Panc1 (cell line): ENCODE measurements at regions not wholly inside any gene's neighbourhood (a gene's known extent, or its start where the extent isn't known, plus 50 kb on each side); places are given as distances from the start of the nearest gene placed in this dataset.

Experiments used
- ATAC-seq: fragments of 200-7000 bp; cut with Tn5 transposase; 2 replicates; pipeline ENCODE4 v1.9.1; 2020; ENCODE audit warnings: mild to moderate bottlenecking, moderate library complexity
- BruUV-seq: library from RNA; stranded (reverse); fragments of 400-500 nt; replicated peaks from 2 replicates; lab custom pipeline; 2021; lab: Mats Ljungman, UMichigan
- CTCF ChIA-PET: fragments of 300-600 bp; sonication (Branson Sonifier 250); formaldehyde crosslinking; loops from one replicate; lab custom pipeline; 2022; ENCODE audit warnings: antibody characterized with exemption; lab: Charles Lee
- POLR2A ChIA-PET: fragments of 300-600 bp; sonication (Branson Sonifier 250); formaldehyde crosslinking; loops from one replicate; lab custom pipeline; 2022; ENCODE audit warnings: antibody characterized with exemption; lab: Charles Lee
- DNase-seq: peaks from one replicate; pipeline ENCODE4 v3.0.0-alpha.2; 2010; ENCODE audit warnings: low read depth, low spot score
- H3K27ac ChIP-seq: 2 replicates; pipeline ENCODE4 v1.5.1; 2011; ENCODE audit warnings: mild to moderate bottlenecking, low read length, inconsistent platforms
- H3K27me3 ChIP-seq: fragments of 200-500 bp; sonication (Bioruptor generic); 2 replicates; pipeline ENCODE4 v1.6.0; 2014; ENCODE audit warnings: low read length, inconsistent platforms; ENCODE audit not compliant: control insufficient read depth, insufficient read depth
- H3K36me3 ChIP-seq: fragments of 200-500 bp; sonication (Bioruptor generic); 2 replicates; pipeline ENCODE4 v1.5.1; 2014; ENCODE audit warnings: inconsistent platforms, mild to moderate bottlenecking, low read length, moderate library complexity; ENCODE audit not compliant: control insufficient read depth, insufficient read depth
- H3K4me1 ChIP-seq: 2 replicates; pipeline ENCODE4 v1.5.1; 2011; ENCODE audit warnings: inconsistent platforms, mild to moderate bottlenecking, low read length, moderate library complexity; ENCODE audit not compliant: control insufficient read depth, insufficient read depth
- H3K4me3 ChIP-seq, 2 experiments: 2 replicates each; pipeline ENCODE4 v1.5.1; 2011 to 2012; ENCODE audit warnings: low read depth in 2 of 2, low read length in 2 of 2, mild to moderate bottlenecking in 2 of 2, inconsistent platforms in 1 of 2, moderate library complexity in 1 of 2
- H3K9me3 ChIP-seq: fragments of 200-500 bp; sonication (Bioruptor generic); 2 replicates; pipeline ENCODE4 v1.5.1; 2014; ENCODE audit warnings: low read depth, mild to moderate bottlenecking, inconsistent platforms, low read length, moderate library complexity; ENCODE audit not compliant: control insufficient read depth, insufficient read depth
- CTCF ChIP-seq: fragments of 450-650 bp; IDR thresholded peaks from 2 replicates; pipeline ENCODE4 v1.5.1; 2017; ENCODE audit warnings: mild to moderate bottlenecking
- POLR2AphosphoS5 ChIP-seq: IDR thresholded peaks from 2 replicates; pipeline ENCODE4 v1.6.1; 2012; ENCODE audit warnings: mild to moderate bottlenecking, low read depth, low read length, moderate library complexity
- SIN3A ChIP-seq: IDR thresholded peaks from 2 replicates; pipeline ENCODE4 v1.6.1; 2012; ENCODE audit warnings: low read depth, mild to moderate bottlenecking, low read length, moderate library complexity, borderline replicate concordance; ENCODE audit not compliant: insufficient read depth
- TCF7L2 ChIP-seq: IDR thresholded peaks from 2 replicates; pipeline ENCODE4 v1.6.1; 2011; ENCODE audit warnings: mild to moderate bottlenecking, low read depth, low read length, inconsistent platforms
- in situ Hi-C: cut with HindIII; loops from 2 replicates; pipeline ENCODE4 v1.10.0; 2016; ENCODE audit warnings: low sequenced_read_pairs, low pct_unique_long_range_greater_than_20kb
- intact Hi-C: fragments of 100-400 bp; cut with micrococcal nuclease; formaldehyde crosslinking; loops from one replicate; pipeline ENCODE4 v1.10.0; 2022; ENCODE audit not compliant: unreplicated experiment
- TF ChIP-seq, protein P1 (sequence below), 2 experiments: IDR thresholded peaks; 2 replicates each; pipeline ENCODE4 v1.6.1; 2011 to 2012; ENCODE audit warnings: low read depth in 2 of 2, control low read depth in 1 of 2, low read length in 1 of 2, mild to moderate bottlenecking in 1 of 2, moderate library complexity in 1 of 2; ENCODE audit not compliant: insufficient read depth in 1 of 2

- H3K4me3 ChIP-seq: no peak overlapping the region
- H3K27me3 ChIP-seq: no peaks in the 10 kb centered on the region
- BruUV-seq: no TSS peak
- no peaks in the 10 kb centered on the region for H3K4me1 ChIP-seq
- ChIA-PET POLR2A (no interaction called here), CTCF (no interaction called here)
- TF ChIP-seq SIN3A (no peak), CTCF (no peak), TCF7L2 (no peak), POLR2AphosphoS5 (no peak)
- TF ChIP-seq, protein P1, sequence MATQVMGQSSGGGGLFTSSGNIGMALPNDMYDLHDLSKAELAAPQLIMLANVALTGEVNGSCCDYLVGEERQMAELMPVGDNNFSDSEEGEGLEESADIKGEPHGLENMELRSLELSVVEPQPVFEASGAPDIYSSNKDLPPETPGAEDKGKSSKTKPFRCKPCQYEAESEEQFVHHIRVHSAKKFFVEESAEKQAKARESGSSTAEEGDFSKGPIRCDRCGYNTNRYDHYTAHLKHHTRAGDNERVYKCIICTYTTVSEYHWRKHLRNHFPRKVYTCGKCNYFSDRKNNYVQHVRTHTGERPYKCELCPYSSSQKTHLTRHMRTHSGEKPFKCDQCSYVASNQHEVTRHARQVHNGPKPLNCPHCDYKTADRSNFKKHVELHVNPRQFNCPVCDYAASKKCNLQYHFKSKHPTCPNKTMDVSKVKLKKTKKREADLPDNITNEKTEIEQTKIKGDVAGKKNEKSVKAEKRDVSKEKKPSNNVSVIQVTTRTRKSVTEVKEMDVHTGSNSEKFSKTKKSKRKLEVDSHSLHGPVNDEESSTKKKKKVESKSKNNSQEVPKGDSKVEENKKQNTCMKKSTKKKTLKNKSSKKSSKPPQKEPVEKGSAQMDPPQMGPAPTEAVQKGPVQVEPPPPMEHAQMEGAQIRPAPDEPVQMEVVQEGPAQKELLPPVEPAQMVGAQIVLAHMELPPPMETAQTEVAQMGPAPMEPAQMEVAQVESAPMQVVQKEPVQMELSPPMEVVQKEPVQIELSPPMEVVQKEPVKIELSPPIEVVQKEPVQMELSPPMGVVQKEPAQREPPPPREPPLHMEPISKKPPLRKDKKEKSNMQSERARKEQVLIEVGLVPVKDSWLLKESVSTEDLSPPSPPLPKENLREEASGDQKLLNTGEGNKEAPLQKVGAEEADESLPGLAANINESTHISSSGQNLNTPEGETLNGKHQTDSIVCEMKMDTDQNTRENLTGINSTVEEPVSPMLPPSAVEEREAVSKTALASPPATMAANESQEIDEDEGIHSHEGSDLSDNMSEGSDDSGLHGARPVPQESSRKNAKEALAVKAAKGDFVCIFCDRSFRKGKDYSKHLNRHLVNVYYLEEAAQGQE (IDR thresholded peaks at IDR 0.05; ENCODE audit: insufficient read depth in 1 of 2, low read depth in 2 of 2, low read length in 1 of 2): no peak
- no peak for DNase-seq
- no peak for ATAC-seq
- no peak overlapping the region for H3K27ac ChIP-seq
- no peaks in the 10 kb centered on the region for H3K9me3 ChIP-seq
- intact Hi-C loops (no loop called here), in situ Hi-C loops (no loop called here)
- no peaks in the 10 kb centered on the region for H3K36me3 ChIP-seq
These were observed 116.3 kb upstream of the CNTN1 start for GRCh38 chr12:40575987-40576386.

DNA sequence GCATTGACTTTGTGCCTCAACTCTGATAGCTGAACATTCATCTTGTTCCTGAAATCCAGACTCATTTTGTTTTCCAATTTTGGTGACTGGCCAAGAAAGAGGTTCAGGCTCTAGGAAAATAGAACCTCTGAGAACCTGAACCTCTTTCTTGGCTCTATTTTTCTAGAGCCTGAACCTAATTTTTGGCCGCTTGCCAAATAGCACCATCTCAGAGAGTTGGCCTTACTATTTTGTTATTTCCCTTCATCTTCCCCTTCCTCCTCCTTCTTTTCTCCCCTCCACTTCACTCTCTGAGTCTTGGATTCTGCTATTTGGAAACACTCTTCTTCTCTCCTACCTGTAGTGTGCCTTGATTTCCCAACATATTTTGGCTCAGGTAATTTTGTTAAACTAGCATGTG is 114.4 kb upstream of the CNTN1 start:
- no peaks in the 10 kb centered on the region for H3K27me3 ChIP-seq
- no TSS peak for BruUV-seq
- no peaks in the 10 kb centered on the region for H3K36me3 ChIP-seq
- in situ Hi-C loops: no loop called here
- no peak for ATAC-seq
- POLR2A ChIA-PET: no interaction called here
- no peak overlapping the region for H3K4me3 ChIP-seq
- intact Hi-C loops: no loop called here
- DNase-seq: no peak
- CTCF ChIA-PET: no interaction called here
- H3K27ac ChIP-seq: no peak overlapping the region
- no peaks in the 10 kb centered on the region for H3K4me1 ChIP-seq
- TF ChIP-seq CTCF (no peak), SIN3A (no peak)
- no peaks in the 10 kb centered on the region for H3K9me3 ChIP-seq

- H3K36me3 ChIP-seq: no peaks in the 10 kb centered on the region
- CTCF ChIA-PET: no interaction called here
- TF ChIP-seq POLR2AphosphoS5: no peak
- TF ChIP-seq, protein P1 (IDR thresholded peaks at IDR 0.05; ENCODE audit: insufficient read depth in 1 of 2, low read depth in 2 of 2, low read length in 1 of 2): no peak
- no peak overlapping the region for H3K4me3 ChIP-seq
- POLR2A ChIA-PET: no interaction called here
- H3K9me3 ChIP-seq: no peaks in the 10 kb centered on the region
- ATAC-seq (no peak), DNase-seq (no peak)
- BruUV-seq: no TSS peak
- no peaks in the 10 kb centered on the region for H3K27me3 ChIP-seq
- no peak overlapping the region for H3K27ac ChIP-seq
- intact Hi-C loops (no loop called here), in situ Hi-C loops (no loop called here)
- no peaks in the 10 kb centered on the region for H3K4me1 ChIP-seq
These were observed 112.6 kb upstream of the CNTN1 start for GRCh38 chr12:40579687-40580086.
